ENCODE measurements at regions not wholly inside any gene's neighbourhood (a gene's known extent, or its start where the extent isn't known, plus 50 kb on each side); places are given as distances from the start of the nearest gene placed in this dataset.

DNA sequence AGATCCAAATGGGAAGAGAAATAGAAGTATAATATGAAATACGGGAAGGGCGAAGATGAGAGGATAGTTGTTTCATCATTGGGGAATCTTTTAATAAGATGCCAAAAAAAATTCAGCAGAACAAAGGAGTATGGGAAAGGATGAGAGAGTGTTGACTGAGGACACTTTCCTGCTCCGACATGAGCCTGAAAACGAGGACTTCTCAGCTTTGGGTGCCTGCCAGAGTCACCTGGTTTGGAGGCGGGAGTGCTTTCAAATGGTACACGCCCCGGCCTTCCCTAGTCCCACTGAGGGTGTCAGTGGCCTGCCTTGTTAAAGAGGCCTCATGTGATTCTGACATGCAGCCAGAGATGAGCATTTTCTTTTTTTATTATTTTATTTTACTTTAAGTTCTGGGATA is 250.9 kb downstream of the ANKRD60 start:
- Histone ChIP-seq H3K79me2 (ENCODE audit: insufficient read depth, low read length) (no peaks in the 10 kb centered on the region), H3K9me3 (ENCODE audit: control insufficient read depth in 1 of 2, insufficient read depth in 1 of 2, low read depth in 1 of 2, low read length in 2 of 2) (no peaks in the 10 kb centered on the region), H3K27ac (ENCODE audit: low read depth, low read length) (no peak overlapping the region), H3K4me3 (replicated peaks in 1 of 2; ENCODE audit: low read depth in 1 of 2, low read length in 2 of 2) (no peak overlapping the region), H3K4me1 (ENCODE audit: control insufficient read depth in 1 of 2, insufficient read depth in 2 of 2, low read length in 2 of 2) (no peaks in the 10 kb centered on the region), H3K4me2 (ENCODE audit: low read length) (no peak overlapping the region), H4K20me1 (ENCODE audit: insufficient read depth) (no peaks in the 10 kb centered on the region), H3K27me3 (ENCODE audit: insufficient read depth, low read length) (peaks cover 17% of the 10 kb centered on the region), H3K36me3 (ENCODE audit: control insufficient read depth in 1 of 2, insufficient read depth in 2 of 2, low read length in 2 of 2) (no peaks in the 10 kb centered on the region), H3K9me2 (ENCODE audit: insufficient read depth) (no peaks in the 10 kb centered on the region), H2AFZ (ENCODE audit: low read depth, low read length, poor library complexity, severe bottlenecking) (no peak overlapping the region), H3K9ac (ENCODE audit: low read length) (no peak overlapping the region)
- RAD21 ChIA-PET (ENCODE audit: low non-redundant PET in 1 of 2, low total read pairs in 2 of 2, uncharacterized antibody in 2 of 2, unreplicated experiment in 2 of 2), result no interaction called here
- POLR2A ChIA-PET, result interaction anchor here (0.7 kb wide), 1 partner anchor 59 kb away, joined by 3 read pairs; no protein-coding TSS in a partner anchor
- ATAC-seq, result no peak
- intact Hi-C loops (cut with micrococcal nuclease), result no loop called here
- no TSS peak for BruUV-seq (replicated peaks)
- TF ChIP-seq FOSL1 (IDR thresholded peaks at IDR 0.05; ENCODE audit: low read depth) (no peak), JUND (IDR thresholded peaks at IDR 0.05) (no peak), ZFX (IDR thresholded peaks at IDR 0.05) (no peak), RAD21 (IDR thresholded peaks at IDR 0.05; ENCODE audit: low read depth) (no peak), SRF (IDR thresholded peaks at IDR 0.05; ENCODE audit: low read depth) (no peak), EZH2 (IDR thresholded peaks at IDR 0.05) (no peak), TCF7L2 (IDR thresholded peaks at IDR 0.05; ENCODE audit: borderline replicate concordance, extremely low read depth, insufficient read depth, insufficient read length) (no peak), CEBPB (IDR thresholded peaks at IDR 0.05; ENCODE audit: low read depth) (no peak), YY1 (IDR thresholded peaks at IDR 0.05; ENCODE audit: extremely low read depth, insufficient replicate concordance, low read depth, low read length) (no peak), SIN3A (IDR thresholded peaks at IDR 0.05; ENCODE audit: low read depth) (no peak)
- TF ChIP-seq, protein P1, sequence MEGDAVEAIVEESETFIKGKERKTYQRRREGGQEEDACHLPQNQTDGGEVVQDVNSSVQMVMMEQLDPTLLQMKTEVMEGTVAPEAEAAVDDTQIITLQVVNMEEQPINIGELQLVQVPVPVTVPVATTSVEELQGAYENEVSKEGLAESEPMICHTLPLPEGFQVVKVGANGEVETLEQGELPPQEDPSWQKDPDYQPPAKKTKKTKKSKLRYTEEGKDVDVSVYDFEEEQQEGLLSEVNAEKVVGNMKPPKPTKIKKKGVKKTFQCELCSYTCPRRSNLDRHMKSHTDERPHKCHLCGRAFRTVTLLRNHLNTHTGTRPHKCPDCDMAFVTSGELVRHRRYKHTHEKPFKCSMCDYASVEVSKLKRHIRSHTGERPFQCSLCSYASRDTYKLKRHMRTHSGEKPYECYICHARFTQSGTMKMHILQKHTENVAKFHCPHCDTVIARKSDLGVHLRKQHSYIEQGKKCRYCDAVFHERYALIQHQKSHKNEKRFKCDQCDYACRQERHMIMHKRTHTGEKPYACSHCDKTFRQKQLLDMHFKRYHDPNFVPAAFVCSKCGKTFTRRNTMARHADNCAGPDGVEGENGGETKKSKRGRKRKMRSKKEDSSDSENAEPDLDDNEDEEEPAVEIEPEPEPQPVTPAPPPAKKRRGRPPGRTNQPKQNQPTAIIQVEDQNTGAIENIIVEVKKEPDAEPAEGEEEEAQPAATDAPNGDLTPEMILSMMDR (IDR thresholded peaks at IDR 0.05 in 2 of 3, conservative IDR thresholded peaks at IDR 0.05 in 1 of 3; ENCODE audit: borderline replicate concordance in 1 of 3, insufficient read depth in 1 of 3, low read depth in 2 of 3, low read length in 2 of 3), result no peak
- TF ChIP-seq, protein P2, sequence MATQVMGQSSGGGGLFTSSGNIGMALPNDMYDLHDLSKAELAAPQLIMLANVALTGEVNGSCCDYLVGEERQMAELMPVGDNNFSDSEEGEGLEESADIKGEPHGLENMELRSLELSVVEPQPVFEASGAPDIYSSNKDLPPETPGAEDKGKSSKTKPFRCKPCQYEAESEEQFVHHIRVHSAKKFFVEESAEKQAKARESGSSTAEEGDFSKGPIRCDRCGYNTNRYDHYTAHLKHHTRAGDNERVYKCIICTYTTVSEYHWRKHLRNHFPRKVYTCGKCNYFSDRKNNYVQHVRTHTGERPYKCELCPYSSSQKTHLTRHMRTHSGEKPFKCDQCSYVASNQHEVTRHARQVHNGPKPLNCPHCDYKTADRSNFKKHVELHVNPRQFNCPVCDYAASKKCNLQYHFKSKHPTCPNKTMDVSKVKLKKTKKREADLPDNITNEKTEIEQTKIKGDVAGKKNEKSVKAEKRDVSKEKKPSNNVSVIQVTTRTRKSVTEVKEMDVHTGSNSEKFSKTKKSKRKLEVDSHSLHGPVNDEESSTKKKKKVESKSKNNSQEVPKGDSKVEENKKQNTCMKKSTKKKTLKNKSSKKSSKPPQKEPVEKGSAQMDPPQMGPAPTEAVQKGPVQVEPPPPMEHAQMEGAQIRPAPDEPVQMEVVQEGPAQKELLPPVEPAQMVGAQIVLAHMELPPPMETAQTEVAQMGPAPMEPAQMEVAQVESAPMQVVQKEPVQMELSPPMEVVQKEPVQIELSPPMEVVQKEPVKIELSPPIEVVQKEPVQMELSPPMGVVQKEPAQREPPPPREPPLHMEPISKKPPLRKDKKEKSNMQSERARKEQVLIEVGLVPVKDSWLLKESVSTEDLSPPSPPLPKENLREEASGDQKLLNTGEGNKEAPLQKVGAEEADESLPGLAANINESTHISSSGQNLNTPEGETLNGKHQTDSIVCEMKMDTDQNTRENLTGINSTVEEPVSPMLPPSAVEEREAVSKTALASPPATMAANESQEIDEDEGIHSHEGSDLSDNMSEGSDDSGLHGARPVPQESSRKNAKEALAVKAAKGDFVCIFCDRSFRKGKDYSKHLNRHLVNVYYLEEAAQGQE (IDR thresholded peaks at IDR 0.05; ENCODE audit: low read depth), result no peak
- TF ChIP-seq, protein P3, sequence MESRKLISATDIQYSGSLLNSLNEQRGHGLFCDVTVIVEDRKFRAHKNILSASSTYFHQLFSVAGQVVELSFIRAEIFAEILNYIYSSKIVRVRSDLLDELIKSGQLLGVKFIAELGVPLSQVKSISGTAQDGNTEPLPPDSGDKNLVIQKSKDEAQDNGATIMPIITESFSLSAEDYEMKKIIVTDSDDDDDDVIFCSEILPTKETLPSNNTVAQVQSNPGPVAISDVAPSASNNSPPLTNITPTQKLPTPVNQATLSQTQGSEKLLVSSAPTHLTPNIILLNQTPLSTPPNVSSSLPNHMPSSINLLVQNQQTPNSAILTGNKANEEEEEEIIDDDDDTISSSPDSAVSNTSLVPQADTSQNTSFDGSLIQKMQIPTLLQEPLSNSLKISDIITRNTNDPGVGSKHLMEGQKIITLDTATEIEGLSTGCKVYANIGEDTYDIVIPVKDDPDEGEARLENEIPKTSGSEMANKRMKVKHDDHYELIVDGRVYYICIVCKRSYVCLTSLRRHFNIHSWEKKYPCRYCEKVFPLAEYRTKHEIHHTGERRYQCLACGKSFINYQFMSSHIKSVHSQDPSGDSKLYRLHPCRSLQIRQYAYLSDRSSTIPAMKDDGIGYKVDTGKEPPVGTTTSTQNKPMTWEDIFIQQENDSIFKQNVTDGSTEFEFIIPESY (IDR thresholded peaks at IDR 0.05; ENCODE audit: extremely low read depth, insufficient replicate concordance, low read length), result no peak
- CTCF ChIA-PET, result no interaction called here
- DNase-seq (ENCODE audit: low read depth, low spot score), result no peak

Data from HCT116 (cell line).